ENCODE measurements at regions not wholly inside any gene's neighbourhood (a gene's known extent, or its start where the extent isn't known, plus 50 kb on each side); places are given as distances from the start of the nearest gene placed in this dataset.

DNA sequence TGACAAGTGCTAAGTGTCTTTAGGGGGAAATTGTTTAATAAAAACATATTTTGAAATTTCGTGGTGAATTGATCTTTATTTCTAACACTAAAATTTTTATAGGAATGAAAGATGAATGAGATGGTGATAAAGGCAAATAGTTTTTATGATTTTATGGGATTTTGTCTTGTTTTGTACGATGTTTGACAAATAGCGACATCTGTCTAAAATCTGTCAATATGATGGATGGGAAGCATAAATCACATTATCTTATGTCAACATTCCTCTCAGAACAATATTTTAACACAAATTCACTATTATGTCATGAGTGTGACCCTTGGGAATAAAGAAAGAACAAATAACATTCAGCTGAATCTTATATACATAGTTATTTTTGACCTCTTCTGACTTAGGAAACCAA, 852.0 kb upstream of the CDH6 start:
- no peak for TF ChIP-seq CTCF (IDR thresholded peaks at IDR 0.05; ENCODE audit: extremely low read depth in 1 of 2, insufficient read depth in 1 of 2, low read depth in 1 of 2, low read length in 2 of 2)
- TF ChIP-seq POLR2AphosphoS5 (IDR thresholded peaks at IDR 0.05; ENCODE audit: insufficient read depth, low read depth, low read length): no peak

Measured in endothelial cell of umbilical vein (primary cell).